ENCODE measurements at regions not wholly inside any gene's neighbourhood (a gene's known extent, or its start where the extent isn't known, plus 50 kb on each side); places are given as distances from the start of the nearest gene placed in this dataset.

DNA sequence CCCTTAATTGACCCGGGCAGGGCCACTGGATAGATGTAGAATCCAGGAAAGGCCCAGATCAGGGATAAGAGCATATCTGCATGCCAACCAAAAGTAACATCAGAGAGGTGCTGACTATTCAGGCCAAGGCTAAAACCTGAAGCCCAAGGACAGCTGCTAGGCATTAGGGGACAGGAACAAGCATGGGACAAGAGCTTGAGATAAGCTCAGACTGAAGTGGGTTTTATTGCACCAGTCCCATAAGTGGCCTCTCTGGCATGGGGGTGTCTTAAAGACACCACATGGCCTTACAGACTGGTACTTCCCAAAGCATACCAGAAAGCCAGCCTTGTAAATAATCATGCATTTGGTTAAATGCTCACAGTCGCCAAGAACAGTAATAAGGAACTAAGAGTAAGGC lies 376.1 kb downstream of the FBXW7 start:
- TF ChIP-seq, protein P1, sequence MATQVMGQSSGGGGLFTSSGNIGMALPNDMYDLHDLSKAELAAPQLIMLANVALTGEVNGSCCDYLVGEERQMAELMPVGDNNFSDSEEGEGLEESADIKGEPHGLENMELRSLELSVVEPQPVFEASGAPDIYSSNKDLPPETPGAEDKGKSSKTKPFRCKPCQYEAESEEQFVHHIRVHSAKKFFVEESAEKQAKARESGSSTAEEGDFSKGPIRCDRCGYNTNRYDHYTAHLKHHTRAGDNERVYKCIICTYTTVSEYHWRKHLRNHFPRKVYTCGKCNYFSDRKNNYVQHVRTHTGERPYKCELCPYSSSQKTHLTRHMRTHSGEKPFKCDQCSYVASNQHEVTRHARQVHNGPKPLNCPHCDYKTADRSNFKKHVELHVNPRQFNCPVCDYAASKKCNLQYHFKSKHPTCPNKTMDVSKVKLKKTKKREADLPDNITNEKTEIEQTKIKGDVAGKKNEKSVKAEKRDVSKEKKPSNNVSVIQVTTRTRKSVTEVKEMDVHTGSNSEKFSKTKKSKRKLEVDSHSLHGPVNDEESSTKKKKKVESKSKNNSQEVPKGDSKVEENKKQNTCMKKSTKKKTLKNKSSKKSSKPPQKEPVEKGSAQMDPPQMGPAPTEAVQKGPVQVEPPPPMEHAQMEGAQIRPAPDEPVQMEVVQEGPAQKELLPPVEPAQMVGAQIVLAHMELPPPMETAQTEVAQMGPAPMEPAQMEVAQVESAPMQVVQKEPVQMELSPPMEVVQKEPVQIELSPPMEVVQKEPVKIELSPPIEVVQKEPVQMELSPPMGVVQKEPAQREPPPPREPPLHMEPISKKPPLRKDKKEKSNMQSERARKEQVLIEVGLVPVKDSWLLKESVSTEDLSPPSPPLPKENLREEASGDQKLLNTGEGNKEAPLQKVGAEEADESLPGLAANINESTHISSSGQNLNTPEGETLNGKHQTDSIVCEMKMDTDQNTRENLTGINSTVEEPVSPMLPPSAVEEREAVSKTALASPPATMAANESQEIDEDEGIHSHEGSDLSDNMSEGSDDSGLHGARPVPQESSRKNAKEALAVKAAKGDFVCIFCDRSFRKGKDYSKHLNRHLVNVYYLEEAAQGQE (IDR thresholded peaks at IDR 0.05; ENCODE audit: insufficient read depth in 1 of 2, low read depth in 2 of 2, low read length in 2 of 2): no peak
- no peak for TF ChIP-seq TAF1 (IDR thresholded peaks at IDR 0.05; ENCODE audit: borderline replicate concordance, insufficient read depth, low read length)
- TF ChIP-seq POLR2AphosphoS5 (IDR thresholded peaks at IDR 0.05; ENCODE audit: low read depth, low read length): no peak

Data from PFSK-1 (cell line).